ENCODE measurements at regions not wholly inside any gene's neighbourhood (a gene's known extent, or its start where the extent isn't known, plus 50 kb on each side); places are given as distances from the start of the nearest gene placed in this dataset.

GRCh38 chr10:3651969-3652653, 132.9 kb downstream of the KLF6 start:
- Histone ChIP-seq H3K27me3 (ENCODE audit: control insufficient read depth, insufficient read depth, low read length) (no peaks in the 10 kb centered on the region), H3K27ac (ENCODE audit: low read depth, low read length) (no peak overlapping the region), H3K9me3 (ENCODE audit: control insufficient read depth, insufficient read depth, low read length) (no peaks in the 10 kb centered on the region), H3K4me3 (ENCODE audit: low read depth, low read length) (no peak overlapping the region)
- no peak for TF ChIP-seq CTCF (IDR thresholded peaks at IDR 0.05; ENCODE audit: low read depth, low read length)
- DNase-seq (ENCODE audit: low read depth, low spot score): no peak
- ChIA-PET POLR2A (interaction anchor here (1.0 kb wide), 1 partner anchor 122 kb away, joined by 3 read pairs; no protein-coding TSS in a partner anchor), CTCF (no interaction called here)

GRCh38 chr10:3648576-3648975, 136.4 kb downstream of the KLF6 start:
- H3K4me3 ChIP-seq (ENCODE audit: low read depth, low read length): no peak overlapping the region
- POLR2A ChIA-PET: no interaction called here
- H3K9me3 ChIP-seq (ENCODE audit: control insufficient read depth, insufficient read depth, low read length): no peaks in the 10 kb centered on the region
- CTCF ChIA-PET: no interaction called here
- no peaks in the 10 kb centered on the region for H3K27me3 ChIP-seq (ENCODE audit: control insufficient read depth, insufficient read depth, low read length)
- DNase-seq (ENCODE audit: low read depth, low spot score): no peak
- no peak for TF ChIP-seq CTCF (IDR thresholded peaks at IDR 0.05; ENCODE audit: low read depth, low read length)
- no peak overlapping the region for H3K27ac ChIP-seq (ENCODE audit: low read depth, low read length)

GRCh38 chr10:3648170-3648569, 136.8 kb downstream of the KLF6 start:
- CTCF ChIA-PET: no interaction called here
- POLR2A ChIA-PET: no interaction called here

GRCh38 chr10:3647074-3647473, 137.9 kb downstream of the KLF6 start:
- no peak overlapping the region for H3K27ac ChIP-seq (ENCODE audit: low read depth, low read length)
- ChIA-PET POLR2A (no interaction called here), CTCF (no interaction called here)
- no peak for DNase-seq (ENCODE audit: low read depth, low spot score)
- no peaks in the 10 kb centered on the region for H3K9me3 ChIP-seq (ENCODE audit: control insufficient read depth, insufficient read depth, low read length)
- H3K27me3 ChIP-seq (ENCODE audit: control insufficient read depth, insufficient read depth, low read length): no peaks in the 10 kb centered on the region
- H3K4me3 ChIP-seq (ENCODE audit: low read depth, low read length): no peak overlapping the region
- TF ChIP-seq CTCF (IDR thresholded peaks at IDR 0.05; ENCODE audit: low read depth, low read length): no peak

More at GRCh38 chr10:3648170-3648569, 136.8 kb downstream of the KLF6 start:
- TF ChIP-seq CTCF (IDR thresholded peaks at IDR 0.05; ENCODE audit: low read depth, low read length): no peak
- DNase-seq (ENCODE audit: low read depth, low spot score): no peak
- Histone ChIP-seq H3K4me3 (ENCODE audit: low read depth, low read length) (no peak overlapping the region), H3K9me3 (ENCODE audit: control insufficient read depth, insufficient read depth, low read length) (no peaks in the 10 kb centered on the region), H3K27ac (ENCODE audit: low read depth, low read length) (no peak overlapping the region), H3K27me3 (ENCODE audit: control insufficient read depth, insufficient read depth, low read length) (no peaks in the 10 kb centered on the region)

- TF ChIP-seq CTCF (IDR thresholded peaks at IDR 0.05; ENCODE audit: low read depth, low read length): no peak
- no peak for DNase-seq (ENCODE audit: low read depth, low spot score)
- H3K27me3 ChIP-seq (ENCODE audit: control insufficient read depth, insufficient read depth, low read length): no peaks in the 10 kb centered on the region
- H3K4me3 ChIP-seq (ENCODE audit: low read depth, low read length): no peak overlapping the region
- ChIA-PET CTCF (no interaction called here), POLR2A (no interaction called here)
- H3K27ac ChIP-seq (ENCODE audit: low read depth, low read length): no peak overlapping the region
- no peaks in the 10 kb centered on the region for H3K9me3 ChIP-seq (ENCODE audit: control insufficient read depth, insufficient read depth, low read length)
Observed at GRCh38 chr10:3645406-3645805, 139.6 kb downstream of the KLF6 start.

Measured in AG04450 (cell line).